MCF 10A (cell line): ENCODE measurements at regions not wholly inside any gene's neighbourhood (a gene's known extent, or its start where the extent isn't known, plus 50 kb on each side); places are given as distances from the start of the nearest gene placed in this dataset.

ENCODE experiments used
- BruUV-seq: library from RNA; stranded (reverse); fragments of 400-500 nt; replicated peaks from 2 replicates; lab custom pipeline; 2021; lab: Mats Ljungman, UMichigan
- CTCF ChIA-PET: fragments of 300-600 bp; sonication (Branson Sonifier 250); formaldehyde crosslinking; extraction: SDS; loops from one replicate; lab custom pipeline; 2021; ENCODE audit warnings: antibody characterized with exemption, inconsistent platforms; lab: Yijun Ruan, JAX
- POLR2A ChIA-PET: fragments of 300-600, 350-650 bp; sonication (Branson Sonifier 250); formaldehyde crosslinking; extraction: SDS; loops from one replicate; lab custom pipeline; 2020; ENCODE audit warnings: antibody characterized with exemption, inconsistent platforms; lab: Yijun Ruan, JAX
- DNase-seq: peaks from one replicate; pipeline ENCODE4 v3.0.0-alpha.2; 2018; ENCODE audit not compliant: unreplicated experiment
- H3K27ac Mint-ChIP-seq: one replicate; pipeline ENCODE4 v1.8.0; 2022; ENCODE audit warnings: mild to moderate bottlenecking, low read depth, mixed read lengths; ENCODE audit not compliant: unreplicated experiment
- H3K27me3 Mint-ChIP-seq: one replicate; pipeline ENCODE4 v1.8.0; 2022; ENCODE audit warnings: mixed read lengths; ENCODE audit not compliant: insufficient read depth, unreplicated experiment
- H3K36me3 Mint-ChIP-seq: one replicate; pipeline ENCODE4 v1.8.0; 2022; ENCODE audit warnings: mild to moderate bottlenecking, moderate library complexity, mixed read lengths; ENCODE audit not compliant: insufficient read depth, unreplicated experiment
- H3K4me1 Mint-ChIP-seq: one replicate; pipeline ENCODE4 v1.8.0; 2022; ENCODE audit warnings: mixed read lengths; ENCODE audit not compliant: insufficient read depth, unreplicated experiment
- H3K4me3 Mint-ChIP-seq: one replicate; pipeline ENCODE4 v1.8.0; 2022; ENCODE audit warnings: mild to moderate bottlenecking, moderate library complexity, mixed read lengths; ENCODE audit not compliant: unreplicated experiment
- H3K9me3 Mint-ChIP-seq: one replicate; pipeline ENCODE4 v1.8.0; 2022; ENCODE audit warnings: mixed read lengths; ENCODE audit not compliant: unreplicated experiment
- intact Hi-C: fragments of 100-400 bp; cut with micrococcal nuclease; formaldehyde crosslinking; loops from 2 replicates; pipeline ENCODE4 v1.14.1; 2022
- TF ChIP-seq, protein P1 (sequence below): fragments of 200-600 bp; IDR thresholded peaks from one replicate; pipeline ENCODE4 v1.8.0; 2022; ENCODE audit warnings: antibody characterized with exemption, mild to moderate bottlenecking; ENCODE audit not compliant: unreplicated experiment

DNA sequence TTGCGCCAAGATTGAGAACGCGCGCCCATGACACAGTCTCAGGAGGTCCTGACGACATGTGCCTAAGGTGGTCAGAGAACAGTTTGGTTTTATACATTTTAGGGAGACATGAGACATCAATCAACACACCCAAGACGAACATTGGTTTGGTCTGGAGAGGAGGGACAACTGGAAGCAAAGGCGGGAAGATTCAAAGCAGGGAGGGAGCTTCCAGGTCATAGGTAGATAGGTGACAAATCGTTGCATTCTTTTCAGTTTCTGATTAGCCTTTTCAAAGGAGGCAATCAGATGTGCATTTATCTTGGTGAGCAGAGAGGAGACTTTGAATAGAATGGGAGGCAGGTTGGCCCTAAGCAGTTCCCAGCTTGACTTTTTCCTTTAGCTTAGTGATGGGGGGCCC lies 828.4 kb upstream of the DPPA4 start:
- Mint-ChIP-seq H3K36me3 (no peaks in the 10 kb centered on the region), H3K27me3 (no peaks in the 10 kb centered on the region), H3K4me1 (no peaks in the 10 kb centered on the region), H3K27ac (peak overlapping the region; percentile 40), H3K4me3 (no peak overlapping the region), H3K9me3 (peaks cover 6% of the 10 kb centered on the region)
- BruUV-seq, result no TSS peak
- TF ChIP-seq, protein P1, sequence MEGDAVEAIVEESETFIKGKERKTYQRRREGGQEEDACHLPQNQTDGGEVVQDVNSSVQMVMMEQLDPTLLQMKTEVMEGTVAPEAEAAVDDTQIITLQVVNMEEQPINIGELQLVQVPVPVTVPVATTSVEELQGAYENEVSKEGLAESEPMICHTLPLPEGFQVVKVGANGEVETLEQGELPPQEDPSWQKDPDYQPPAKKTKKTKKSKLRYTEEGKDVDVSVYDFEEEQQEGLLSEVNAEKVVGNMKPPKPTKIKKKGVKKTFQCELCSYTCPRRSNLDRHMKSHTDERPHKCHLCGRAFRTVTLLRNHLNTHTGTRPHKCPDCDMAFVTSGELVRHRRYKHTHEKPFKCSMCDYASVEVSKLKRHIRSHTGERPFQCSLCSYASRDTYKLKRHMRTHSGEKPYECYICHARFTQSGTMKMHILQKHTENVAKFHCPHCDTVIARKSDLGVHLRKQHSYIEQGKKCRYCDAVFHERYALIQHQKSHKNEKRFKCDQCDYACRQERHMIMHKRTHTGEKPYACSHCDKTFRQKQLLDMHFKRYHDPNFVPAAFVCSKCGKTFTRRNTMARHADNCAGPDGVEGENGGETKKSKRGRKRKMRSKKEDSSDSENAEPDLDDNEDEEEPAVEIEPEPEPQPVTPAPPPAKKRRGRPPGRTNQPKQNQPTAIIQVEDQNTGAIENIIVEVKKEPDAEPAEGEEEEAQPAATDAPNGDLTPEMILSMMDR, result no peak
- DNase-seq, result no peak
- intact Hi-C loops, result no loop called here
- ChIA-PET POLR2A (no interaction called here), CTCF (interaction anchor here (0.6 to 0.7 kb wide), 3 partner anchors 88 to 1755 kb away, joined by 3 to 4 read pairs (median 3); no protein-coding TSS in a partner anchor)

DNA sequence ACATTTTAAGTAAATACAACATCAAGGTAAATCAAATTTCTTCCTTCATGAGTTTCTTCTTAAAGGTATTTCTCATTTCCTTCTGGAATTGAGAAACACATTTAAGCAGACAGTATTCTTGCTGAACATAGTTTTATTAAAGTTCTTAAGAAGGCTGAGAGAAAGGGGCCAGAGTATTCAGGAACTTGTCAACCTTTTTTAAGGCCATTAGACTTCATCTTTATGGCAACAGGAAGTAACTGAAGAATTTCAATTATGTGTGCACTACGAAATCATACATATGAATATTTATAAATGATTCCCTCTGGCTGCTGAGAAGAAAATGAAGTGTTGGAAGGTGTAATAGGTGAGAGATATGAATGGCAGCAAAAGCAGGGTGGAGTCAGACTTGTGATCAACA lies 829.4 kb upstream of the DPPA4 start:
- intact Hi-C loops, result no loop called here
- Mint-ChIP-seq H3K4me3 (no peak overlapping the region), H3K4me1 (no peaks in the 10 kb centered on the region), H3K9me3 (peaks cover 6% of the 10 kb centered on the region), H3K27ac (no peak overlapping the region), H3K36me3 (no peaks in the 10 kb centered on the region), H3K27me3 (no peaks in the 10 kb centered on the region)
- TF ChIP-seq, protein P1, result no peak
- ChIA-PET CTCF (no interaction called here), POLR2A (no interaction called here)
- no TSS peak for BruUV-seq
- no peak for DNase-seq

DNA sequence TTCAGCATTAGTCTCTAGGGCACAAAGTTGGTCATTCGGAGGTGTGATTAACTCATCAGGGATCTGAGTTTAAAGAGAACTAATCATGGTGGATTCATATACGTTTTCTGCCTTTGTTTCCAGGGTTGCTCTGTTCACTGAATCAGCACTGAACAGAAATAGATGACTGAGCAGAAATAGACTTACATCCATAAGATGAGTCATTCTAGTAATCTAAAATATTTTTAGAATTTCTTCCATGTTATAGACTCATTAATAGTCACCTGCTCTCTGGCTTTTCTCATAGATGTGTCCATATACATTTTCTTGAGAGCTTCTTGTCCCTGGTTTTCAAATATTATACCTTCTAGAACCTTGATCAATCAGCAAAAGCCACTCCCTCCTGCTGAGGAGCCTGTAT lies 837.6 kb upstream of the DPPA4 start:
- no peaks in the 10 kb centered on the region for H3K4me1 Mint-ChIP-seq
- ChIA-PET POLR2A (no interaction called here), CTCF (no interaction called here)
- H3K36me3 Mint-ChIP-seq, result no peaks in the 10 kb centered on the region
- H3K4me3 Mint-ChIP-seq, result no peak overlapping the region
- H3K27ac Mint-ChIP-seq, result no peak overlapping the region
- H3K27me3 Mint-ChIP-seq, result no peaks in the 10 kb centered on the region
- intact Hi-C loops, result no loop called here
- DNase-seq, result no peak
- no peaks in the 10 kb centered on the region for H3K9me3 Mint-ChIP-seq
- TF ChIP-seq, protein P1, result no peak
- BruUV-seq, result no TSS peak

DNA sequence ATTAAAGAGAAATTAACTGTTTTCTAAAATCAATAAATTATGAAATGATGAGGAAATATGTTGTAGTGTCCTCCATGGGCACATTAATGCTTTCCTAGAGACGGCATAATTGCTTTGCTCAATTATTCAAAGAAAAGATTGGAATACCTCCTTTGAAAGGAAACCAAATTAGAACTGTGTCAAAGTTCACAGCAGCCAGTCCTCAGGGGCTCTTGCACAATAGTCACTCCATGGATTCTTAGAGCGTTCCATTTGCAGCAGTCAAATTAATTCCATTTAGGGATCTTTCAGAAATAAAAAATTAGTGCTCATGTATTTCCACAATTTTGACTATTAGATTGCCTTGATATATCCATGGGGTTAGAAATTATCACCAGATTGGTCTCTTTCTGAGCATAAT lies 841.6 kb upstream of the DPPA4 start:
- peak; percentile 10 for DNase-seq
- no peaks in the 10 kb centered on the region for H3K4me1 Mint-ChIP-seq
- intact Hi-C loops, result no loop called here

More for the DNA sequence above, 841.6 kb upstream of the DPPA4 start:
- Mint-ChIP-seq H3K9me3 (no peaks in the 10 kb centered on the region), H3K27ac (no peak overlapping the region), H3K4me3 (no peak overlapping the region), H3K27me3 (no peaks in the 10 kb centered on the region), H3K36me3 (no peaks in the 10 kb centered on the region)
- ChIA-PET POLR2A (interaction anchor here (0.8 kb wide), 1 partner anchor 14 kb away, joined by 3 read pairs; no protein-coding TSS in a partner anchor), CTCF (interaction anchor here (0.9 kb wide), 1 partner anchor 28 kb away, joined by 3 read pairs; no protein-coding TSS in a partner anchor)
- BruUV-seq, result no TSS peak
- TF ChIP-seq, protein P1, result no peak
